ENCODE measurements at regions not wholly inside any gene's neighbourhood (a gene's known extent, or its start where the extent isn't known, plus 50 kb on each side); places are given as distances from the start of the nearest gene placed in this dataset.

- TF ChIP-seq POLR2A (IDR thresholded peaks at IDR 0.05; ENCODE audit: low read length) = no peak
- TF ChIP-seq GATA1 (IDR thresholded peaks at IDR 0.05; ENCODE audit: low read depth, low read length) = no peak
Measured at GRCh38 chr18:55024564-55024963, 65.3 kb upstream of the CCDC68 start.
